Gastrocnemius medialis (tissue), 4 donors: ENCODE measurements at regions not wholly inside any gene's neighbourhood (a gene's known extent, or its start where the extent isn't known, plus 50 kb on each side); places are given as distances from the start of the nearest gene placed in this dataset.

Source experiments
- POLR2A ChIP-seq, 2 donors: fragments of 450-650 bp; IDR thresholded peaks; one replicate each; pipeline ENCODE4 v1.6.1; 2017; ENCODE audit warnings: antibody characterized with exemption in 2 of 2, mild to moderate bottlenecking in 2 of 2, moderate library complexity in 2 of 2
- TF ChIP-seq, protein P1 (sequence below), 5 experiments: fragments of 450-650 bp in 3 of 5; fragments of 200-600 bp in 2 of 5; sonication (generic) in 2 of 5; IDR thresholded peaks in 4 of 5; conservative IDR thresholded peaks in 1 of 5; 1 replicate in 4 of 5; 2 replicates in 1 of 5; pipeline ENCODE4 v1.5.1; 2016 to 2019; ENCODE audit warnings: antibody characterized with exemption in 5 of 5, mild to moderate bottlenecking in 3 of 5, moderate library complexity in 3 of 5

DNA sequence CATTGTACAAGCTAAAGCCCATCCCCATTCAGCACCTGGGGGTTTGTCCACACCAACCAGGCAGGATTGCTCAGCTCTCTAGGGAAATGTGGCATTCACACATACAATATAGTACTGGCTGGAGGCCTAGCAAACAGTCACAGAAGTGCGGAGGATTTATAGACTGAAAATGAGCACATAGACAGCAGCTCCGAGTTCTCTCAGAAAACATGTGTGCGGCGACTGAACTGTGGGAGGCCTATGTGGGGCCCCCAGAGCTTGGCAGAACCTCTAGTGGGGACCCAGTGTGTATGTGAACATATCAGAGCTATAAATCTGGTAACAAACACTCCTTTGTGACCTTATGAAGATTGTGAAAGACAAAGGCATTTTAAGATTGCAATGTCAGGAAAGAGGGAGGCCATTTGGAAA lies 431.1 kb downstream of the DTWD2 start:
- TF ChIP-seq, protein P1, sequence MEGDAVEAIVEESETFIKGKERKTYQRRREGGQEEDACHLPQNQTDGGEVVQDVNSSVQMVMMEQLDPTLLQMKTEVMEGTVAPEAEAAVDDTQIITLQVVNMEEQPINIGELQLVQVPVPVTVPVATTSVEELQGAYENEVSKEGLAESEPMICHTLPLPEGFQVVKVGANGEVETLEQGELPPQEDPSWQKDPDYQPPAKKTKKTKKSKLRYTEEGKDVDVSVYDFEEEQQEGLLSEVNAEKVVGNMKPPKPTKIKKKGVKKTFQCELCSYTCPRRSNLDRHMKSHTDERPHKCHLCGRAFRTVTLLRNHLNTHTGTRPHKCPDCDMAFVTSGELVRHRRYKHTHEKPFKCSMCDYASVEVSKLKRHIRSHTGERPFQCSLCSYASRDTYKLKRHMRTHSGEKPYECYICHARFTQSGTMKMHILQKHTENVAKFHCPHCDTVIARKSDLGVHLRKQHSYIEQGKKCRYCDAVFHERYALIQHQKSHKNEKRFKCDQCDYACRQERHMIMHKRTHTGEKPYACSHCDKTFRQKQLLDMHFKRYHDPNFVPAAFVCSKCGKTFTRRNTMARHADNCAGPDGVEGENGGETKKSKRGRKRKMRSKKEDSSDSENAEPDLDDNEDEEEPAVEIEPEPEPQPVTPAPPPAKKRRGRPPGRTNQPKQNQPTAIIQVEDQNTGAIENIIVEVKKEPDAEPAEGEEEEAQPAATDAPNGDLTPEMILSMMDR (IDR thresholded peaks at IDR 0.05 in 4 of 5, conservative IDR thresholded peaks at IDR 0.05 in 1 of 5) = no peak
- TF ChIP-seq POLR2A (IDR thresholded peaks at IDR 0.05) = no peak
